Fibroblast of skin of left biceps (primary cell): ENCODE measurements at regions not wholly inside any gene's neighbourhood (a gene's known extent, or its start where the extent isn't known, plus 50 kb on each side); places are given as distances from the start of the nearest gene placed in this dataset.
"Not testable (repeated sequence)": the region's sequence is repeated elsewhere in the genome, so short reads cannot be mapped to it uniquely, and the experiment has no call there.

Experiments used
- DNase-seq, 2 experiments: peaks; one replicate each; pipeline ENCODE4 v3.0.0-alpha.2; 2013; ENCODE audit warnings: low read depth in 2 of 2

DNA sequence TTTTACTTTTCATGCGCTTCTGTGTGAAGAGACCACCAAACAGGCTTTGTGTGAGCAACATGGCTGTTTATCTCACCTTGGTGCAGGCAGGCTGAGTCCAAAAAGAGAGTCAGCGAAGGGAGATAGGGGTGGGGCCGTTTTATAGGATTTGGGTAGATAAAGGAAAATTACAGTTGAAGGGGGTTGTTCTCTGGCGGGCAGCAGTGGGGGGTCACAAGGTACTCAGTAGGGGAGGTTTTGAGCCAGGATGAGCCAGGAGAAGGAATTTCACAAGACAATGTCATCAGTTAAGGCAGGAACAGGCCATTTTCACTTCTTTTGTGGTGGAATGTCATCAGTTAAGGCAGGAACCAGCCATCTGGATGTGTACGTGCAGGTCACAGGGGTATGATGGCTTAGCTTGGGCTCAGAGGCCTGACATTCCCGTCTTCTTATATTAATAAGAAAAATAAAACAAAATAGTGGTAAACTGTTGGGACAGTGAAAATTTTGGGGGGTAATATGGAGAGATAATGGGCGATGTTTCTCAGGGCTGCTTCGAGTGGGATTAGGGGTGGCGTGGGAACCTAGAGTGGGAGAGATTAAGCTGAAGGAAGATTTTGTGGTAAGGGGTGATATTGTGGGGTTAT, 670.0 kb downstream of the SUCLG1 start:
- not testable (repeated sequence) for DNase-seq

DNA sequence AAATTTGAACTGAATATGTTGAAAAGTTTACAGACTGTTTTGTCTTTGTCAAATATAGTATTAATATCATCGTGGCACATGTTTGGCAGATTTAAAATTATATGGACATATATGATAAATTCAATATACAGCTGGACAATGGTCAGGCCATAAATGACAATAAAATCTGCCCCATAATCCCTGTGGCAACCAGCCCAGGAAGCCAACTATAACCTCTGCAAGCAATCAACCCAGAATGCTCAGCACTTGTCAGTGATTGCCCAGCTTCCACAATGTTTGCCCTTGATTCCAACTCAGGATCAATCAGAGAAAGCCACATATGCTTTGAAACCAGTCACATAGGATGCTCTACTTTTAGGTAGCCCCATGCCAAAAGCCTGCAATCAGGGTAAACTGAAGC, 671.9 kb downstream of the SUCLG1 start:
- DNase-seq = no peak

DNA sequence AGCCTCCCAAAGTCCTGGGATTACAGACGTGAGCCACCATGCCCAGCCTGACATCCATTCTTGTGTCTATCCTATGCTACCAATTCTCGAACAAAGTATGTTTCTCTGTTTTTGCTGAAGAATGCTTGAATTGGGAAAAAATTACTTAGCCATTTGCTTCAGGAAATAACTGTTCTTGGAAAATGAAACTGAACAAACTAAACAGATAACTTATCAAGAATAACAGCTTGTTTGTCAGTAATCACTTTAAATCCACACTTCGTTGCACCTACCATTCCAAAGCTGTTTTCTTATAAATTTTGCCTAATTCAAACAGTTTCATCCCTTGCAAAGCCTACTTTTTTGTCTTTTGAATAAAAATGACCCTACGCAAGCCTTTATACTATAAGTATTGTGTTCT, 672.9 kb downstream of the SUCLG1 start:
- DNase-seq = no peak

DNA sequence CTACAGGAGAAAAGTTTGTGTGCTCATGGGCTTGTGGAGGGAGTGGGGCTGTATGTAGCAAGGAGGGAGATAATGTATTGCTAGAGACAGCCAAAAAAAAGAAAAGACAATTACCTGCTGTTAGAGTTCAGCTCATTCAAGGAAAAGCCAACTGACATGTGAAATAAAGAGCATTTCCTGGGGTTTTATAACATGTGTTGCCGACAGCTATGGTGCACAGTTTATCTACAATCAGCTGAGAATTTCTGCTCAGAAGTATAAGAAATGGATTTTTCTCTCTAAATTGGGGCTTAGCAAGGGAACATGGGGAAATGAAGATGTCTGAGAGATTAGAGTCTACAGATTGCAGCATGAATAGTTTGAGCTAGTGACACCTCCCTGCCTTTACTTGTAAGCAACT, 674.1 kb downstream of the SUCLG1 start:
- DNase-seq = no peak

DNA sequence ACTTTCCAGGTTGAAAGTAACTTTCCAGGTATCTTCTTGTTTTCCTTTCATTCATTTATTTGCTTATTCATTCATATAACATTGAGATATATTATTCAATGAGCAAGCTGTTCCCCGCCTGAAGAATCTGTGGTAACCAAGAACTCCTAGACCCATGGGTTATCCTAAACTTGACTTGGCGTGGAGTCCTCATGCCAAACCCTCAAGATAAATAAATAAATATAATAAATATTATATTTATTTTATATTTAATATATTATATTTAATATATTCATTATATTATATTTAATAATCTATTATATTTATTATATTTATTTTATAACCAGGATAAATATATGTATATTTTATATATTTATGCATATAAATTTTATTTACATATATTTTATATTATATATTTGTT, 674.8 kb downstream of the SUCLG1 start:
- DNase-seq = no peak

DNA sequence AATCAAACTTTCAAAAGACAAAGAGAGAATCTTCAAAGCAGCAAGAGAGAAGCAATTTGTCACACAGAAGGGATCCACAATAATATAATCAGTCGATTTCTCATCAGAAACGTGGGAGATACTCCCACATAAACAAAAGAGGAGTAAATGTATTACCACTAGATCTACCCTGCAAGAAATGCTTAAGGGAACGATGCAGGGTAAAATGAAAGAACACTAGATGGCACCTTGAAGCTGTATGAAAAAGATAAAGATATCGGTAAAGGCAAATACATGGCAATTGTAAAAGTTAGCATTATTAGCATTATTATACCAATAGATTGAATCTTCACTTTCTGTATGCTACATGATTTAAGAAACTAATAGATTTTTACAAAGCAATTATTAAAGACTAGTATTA, 677.0 kb downstream of the SUCLG1 start:
- no peak for DNase-seq

DNA sequence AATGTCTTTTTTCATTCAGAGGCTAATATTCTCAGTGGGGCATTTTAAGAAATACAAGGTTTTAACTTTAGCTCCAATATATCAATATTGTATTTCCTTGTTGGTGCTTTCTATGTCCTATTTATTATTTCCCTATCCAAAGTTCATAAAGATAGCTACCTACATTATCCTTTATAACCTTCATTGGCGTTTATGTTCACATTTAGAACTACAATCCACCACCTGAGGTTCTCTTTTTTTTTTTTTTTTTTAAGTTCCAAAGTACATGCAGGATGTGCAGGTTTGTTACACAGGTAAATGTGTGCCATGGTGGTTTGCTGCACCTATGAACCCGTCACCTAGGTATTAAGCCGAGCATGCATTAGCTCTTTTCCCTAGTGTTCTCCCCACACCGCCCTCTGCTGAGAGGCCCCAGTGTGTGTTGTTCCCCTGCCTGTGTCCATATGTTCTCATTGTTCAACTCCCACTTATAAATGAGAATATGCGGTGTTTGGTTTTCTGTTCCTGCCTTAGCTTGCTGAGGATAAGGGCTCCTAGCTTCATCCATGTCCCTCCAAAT, 694.6 kb downstream of the SUCLG1 start:
- no peak for DNase-seq

DNA sequence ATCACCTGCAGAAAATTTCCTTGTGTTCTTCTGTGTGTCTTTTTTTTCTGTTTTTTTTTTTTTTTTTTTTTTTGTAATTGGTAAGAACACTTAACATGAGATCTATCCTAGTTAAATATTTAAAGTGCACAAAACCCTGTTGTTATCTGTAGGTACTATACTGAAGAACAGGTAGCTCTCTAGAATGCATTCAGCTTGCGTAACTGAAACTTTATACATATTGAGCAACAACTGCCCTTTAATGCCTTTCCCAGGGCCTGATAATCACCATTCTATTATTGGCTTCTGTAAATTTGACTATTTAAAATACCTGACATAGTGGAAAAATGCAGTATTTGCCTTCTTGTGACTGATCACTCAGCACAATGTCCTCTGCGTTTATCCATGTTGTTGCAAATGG, 701.8 kb downstream of the SUCLG1 start:
- DNase-seq = no peak

DNA sequence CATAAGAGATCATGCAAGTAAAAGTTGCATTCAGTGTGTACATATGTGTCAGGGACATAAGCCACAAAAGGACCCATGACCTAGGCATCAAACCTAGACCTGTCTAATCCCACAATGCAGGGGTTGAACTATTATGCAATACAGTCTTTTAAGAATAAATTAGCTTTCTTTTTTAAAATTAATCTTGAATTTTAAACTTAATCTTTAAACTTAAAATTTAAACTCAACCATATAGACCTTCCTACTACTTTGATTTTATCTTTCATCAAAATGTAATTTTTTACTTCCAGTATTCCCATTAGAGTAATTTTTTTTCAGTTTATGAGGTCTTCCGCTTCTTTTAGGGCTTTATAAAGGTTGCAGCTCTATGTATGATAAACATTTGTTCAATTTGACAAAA, 702.9 kb downstream of the SUCLG1 start:
- DNase-seq = no peak

DNA sequence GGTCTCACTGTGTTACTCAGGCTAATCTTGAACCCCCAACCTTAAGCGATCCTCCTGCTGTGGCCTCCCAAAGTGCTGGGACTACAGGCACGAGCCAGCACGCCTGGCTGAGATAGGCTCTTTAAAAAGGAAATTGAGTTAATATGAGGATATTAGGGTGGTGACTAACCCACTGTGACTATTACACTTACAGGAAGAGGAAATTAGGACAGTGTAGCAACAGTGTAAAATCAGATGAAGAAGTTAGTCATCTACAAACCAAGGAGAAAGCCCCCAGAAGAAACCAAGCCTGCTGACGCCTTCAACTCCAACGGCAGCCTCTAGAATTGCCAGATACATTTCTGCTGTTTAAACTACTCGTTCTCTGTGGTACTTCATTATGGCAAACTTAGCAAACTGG, 711.9 kb downstream of the SUCLG1 start:
- DNase-seq = no peak

DNA sequence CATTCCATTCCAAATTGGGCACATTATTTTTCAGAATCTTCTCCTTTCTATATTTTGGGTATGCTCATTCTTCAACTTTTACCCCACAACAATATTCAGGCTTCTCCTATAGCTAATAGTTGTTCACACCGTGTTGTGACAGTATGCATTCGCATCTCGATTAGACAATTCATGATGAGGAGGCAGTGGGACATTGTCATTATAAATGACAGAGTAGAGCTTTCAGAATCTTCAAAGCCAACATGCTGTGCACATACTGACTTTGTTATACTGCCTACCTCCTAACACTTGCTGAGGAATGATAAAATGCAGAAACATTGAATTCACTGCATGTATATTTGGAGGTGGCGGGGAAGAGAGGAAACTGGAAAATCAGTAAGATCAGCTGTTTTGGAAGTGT, 714.2 kb downstream of the SUCLG1 start:
- DNase-seq = no peak

DNA sequence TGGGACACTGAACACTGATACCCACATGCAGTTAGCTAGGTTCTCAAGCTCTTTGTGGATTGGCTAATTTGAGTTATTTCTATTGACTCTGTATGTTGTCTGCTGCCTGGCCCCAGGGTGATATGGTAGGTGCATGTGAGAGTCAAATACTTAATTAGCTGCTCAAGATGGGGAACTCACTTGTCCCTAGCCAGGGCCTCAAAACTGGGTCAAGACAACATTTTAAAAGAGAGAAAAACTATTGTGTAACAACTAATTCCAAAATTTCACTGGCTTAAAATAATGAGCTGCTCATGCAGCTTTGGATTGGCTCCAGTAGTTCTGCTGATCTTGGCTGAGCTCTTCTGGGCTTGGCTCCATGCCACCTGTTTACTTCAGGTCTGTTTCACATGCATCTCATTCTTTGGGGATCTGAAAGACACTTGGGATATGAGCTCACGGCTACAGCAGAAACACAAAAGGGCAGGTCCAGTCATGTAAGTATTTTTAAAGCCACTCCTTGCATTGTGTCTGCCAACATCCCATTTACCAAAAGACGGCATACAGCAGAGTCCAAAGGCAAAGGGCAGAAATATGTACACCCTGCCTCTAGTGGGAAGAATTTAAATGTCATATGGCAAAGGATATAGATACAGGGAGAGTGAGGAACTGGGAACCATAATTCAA, 716.8 kb downstream of the SUCLG1 start:
- DNase-seq = peak; percentile 33 to 44

DNA sequence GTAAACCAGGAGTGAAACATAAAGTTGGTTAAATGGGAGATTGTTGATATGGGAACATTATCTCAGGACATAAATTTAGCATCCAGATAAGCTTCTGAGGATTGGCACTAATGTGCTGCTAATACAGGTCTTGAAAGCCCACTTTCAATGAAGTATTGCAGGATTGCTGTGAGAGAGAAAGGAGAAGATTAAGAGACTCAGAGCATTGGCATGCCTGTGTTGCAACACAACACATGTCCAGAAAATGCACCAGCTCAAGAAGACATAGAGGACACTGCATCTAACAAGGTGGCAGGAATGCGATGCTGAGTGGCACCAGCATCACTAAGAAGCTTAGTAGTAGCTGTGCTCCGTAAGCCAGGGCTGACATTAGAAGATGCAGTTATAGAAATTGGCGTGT, 728.9 kb downstream of the SUCLG1 start:
- DNase-seq = no peak

DNA sequence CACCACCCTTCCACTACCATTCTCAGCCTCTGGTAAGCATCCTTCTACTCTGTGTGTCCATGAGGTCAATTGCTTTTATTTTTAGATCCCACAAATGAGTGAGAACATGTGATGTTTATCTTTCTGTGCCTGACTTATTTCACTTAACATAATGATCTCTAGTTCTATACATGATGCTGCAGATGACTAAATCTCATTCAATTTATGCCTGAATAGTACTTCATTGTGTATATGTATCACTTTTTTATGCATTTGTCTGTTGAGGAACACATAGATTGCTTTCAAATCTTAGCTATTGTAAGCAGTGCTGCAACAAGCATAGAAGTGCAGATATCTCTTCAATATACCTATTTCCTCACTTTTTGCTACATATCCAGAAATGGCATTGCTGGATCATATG, 733.3 kb downstream of the SUCLG1 start:
- no peak for DNase-seq

DNA sequence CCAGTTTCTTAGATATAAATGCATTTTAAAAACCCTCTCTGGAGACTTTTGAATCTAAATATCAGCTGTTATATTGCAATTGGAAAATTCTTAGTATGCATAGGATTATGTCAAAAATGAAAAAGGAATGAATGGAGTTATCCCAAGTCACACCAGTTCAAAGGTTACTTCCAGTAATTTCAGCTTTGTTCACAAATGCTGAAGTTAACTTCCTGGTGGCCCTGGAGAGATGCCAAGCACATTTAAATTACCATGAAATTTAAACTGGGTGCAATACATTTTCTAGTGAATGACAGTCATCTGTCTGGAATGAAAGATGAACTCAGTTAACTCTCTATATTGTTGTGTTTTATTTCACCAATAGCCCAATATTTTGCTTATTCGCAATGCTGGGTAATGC, 753.9 kb downstream of the SUCLG1 start:
- no peak for DNase-seq

DNA sequence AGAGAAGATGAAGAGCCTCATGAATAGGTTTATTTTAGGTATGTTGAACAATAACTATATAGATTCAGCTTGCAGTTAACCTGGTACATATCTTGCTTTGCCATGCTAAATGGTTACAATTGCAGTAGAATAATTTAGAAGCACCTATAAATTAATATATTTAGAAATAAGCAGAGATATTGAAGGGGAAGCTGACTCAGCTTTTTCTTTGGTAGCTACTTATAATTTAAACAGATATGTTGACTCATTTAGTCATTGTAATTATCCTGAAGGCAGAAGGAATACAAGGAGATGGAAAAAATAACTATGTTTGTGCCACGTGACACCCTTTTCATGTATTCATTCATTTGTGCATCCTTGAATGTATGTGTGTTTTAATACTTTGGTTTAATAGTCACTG, 755.5 kb downstream of the SUCLG1 start:
- no peak for DNase-seq

DNA sequence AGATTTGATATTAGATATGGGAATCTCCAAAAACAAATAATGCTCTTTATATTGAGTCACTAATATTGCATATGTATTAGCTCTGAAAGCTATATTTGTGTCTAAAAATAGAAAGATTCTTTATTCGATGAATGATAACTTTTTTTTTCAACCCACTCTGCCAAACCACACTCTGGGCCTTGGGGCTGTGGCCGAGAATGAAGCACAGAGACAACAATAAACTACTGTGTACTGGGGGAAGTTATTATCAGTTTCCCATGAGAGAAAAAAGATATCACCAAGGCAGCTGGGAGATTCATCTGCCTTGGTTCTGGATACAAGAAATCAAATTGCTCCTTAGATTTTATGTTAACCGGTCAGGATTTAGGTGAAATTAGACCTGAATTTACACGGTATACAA, 762.2 kb downstream of the SUCLG1 start:
- no peak for DNase-seq

DNA sequence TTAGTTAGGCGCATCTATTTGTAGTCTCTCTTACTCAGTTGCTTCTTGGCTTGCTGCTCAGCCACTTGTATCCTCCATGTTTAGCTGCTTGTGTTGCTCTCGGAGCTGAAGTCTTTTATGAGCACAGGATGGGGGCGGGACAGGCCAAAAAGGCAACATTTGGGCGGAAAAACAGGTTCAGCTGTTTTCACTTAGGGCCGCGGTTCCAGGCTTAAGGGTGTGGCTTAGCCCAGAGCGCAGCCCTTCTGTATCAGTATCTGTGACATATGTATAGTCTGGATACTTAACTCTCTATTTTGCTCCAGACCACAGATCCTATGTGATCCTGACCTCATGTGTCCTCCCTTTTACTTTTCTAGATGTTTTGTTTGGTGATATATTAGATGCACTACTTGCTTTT, 763.5 kb downstream of the SUCLG1 start:
- DNase-seq = no peak

DNA sequence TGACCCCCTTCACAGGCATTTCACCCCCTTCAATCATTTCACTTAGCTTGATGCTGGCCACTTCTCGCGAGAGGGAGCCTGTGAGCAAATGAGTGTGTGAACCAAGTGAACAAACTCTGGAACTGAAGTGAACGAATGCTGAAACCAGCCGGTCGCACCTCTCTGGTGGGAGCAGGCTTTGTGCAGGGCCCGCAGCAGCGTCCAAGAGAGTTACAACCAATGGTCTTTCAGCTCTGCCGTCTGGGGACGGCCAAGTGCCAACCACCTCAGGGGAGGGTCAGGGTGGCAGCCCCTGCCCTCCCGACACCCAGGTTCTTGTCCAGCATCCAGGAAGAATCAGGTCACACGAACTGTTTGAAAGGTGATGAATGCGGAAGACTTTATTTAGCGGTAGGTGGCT, 764.0 kb downstream of the SUCLG1 start:
- DNase-seq = no peak

DNA sequence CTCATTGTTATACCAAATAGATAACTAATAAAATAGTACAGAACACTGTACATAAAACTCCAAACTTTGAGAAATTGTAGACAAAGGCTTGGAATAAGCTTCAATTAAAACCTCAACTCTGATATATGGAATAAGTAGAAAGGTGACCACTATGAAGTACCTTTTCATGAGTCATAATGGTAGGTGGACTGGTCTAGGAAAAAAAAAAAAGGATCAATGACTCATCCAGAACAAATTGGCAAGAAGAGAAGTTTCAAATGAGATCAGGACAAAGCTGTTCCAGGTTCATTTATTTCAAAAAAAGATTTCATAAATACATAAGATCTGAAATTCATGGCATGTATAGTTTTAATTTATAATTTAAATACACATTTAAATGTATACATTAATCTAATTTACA, 769.7 kb downstream of the SUCLG1 start:
- no peak for DNase-seq

DNA sequence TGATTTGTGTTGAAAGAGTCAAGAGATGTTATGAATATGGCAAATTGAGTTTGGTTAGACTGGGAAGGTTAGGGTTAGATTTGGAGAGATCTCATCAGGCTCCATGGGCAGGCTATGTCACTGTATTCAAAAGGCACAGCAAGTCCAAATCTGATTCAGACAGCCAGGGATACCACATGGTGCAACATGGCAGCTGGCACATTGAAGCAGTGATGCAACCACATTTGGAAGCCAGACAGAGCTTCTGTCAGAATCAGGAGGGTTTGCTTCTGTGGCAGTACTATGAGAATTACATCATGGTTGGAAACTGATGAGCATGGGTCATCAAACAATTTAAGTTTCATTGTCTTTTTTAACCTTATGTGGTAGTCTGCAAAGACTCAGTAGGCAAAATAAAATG, 772.2 kb downstream of the SUCLG1 start:
- DNase-seq = no peak

DNA sequence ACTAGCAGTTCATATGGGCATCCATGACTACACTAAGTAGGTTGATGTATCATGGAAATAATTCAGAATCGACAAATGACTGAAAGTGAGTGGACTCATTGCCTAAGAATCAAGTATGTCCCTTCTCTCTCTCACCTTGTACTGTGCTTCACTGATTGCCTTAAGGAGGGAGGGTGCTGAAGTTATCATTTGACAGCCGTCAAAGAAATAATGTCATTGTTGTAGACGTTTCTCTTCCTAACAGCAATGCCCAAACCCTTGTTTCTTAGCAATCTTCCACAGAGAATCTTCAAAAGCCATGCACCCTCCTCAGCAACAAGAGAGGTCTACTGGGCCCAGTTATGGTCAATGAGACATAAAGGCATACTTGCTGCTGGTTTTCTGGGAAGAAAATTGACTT, 785.0 kb downstream of the SUCLG1 start:
- no peak for DNase-seq

DNA sequence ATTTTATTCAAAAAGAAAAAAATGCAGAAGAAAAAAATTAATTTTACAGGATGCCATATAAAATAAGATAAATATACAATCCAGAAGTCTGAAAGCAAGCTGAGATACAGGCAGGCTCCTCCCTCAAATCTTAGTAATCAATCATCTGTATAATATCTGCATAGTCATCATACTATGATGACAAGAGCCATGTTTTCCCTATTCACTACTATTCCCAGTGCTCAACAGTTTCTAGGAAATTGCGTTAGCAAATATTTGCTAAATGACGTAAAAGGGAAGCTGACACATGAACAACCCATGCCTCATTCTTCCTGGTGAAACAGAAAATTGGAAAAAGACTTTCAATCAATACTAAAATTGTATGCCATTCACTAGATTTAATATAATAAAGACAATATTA, 793.2 kb downstream of the SUCLG1 start:
- peak; percentile 80 to 86 for DNase-seq

DNA sequence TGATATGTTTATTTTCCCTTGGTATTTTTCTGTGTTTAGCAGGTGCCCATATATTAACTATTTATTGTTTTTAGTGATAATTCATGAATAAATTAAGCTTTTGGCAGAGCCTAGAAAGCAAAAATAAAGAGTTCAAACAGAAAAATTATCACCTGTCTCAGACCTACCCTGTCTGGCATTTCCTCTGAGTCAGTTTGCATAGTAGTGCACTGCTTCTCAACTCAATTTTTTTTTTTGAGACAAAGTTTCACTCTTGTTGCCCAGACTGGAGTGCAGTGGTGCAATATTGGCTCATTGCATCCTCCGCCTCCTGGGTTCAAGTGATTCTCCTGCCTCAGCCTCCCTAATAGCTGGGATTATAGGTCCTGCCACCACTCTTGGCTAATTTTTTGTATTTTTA, 793.9 kb downstream of the SUCLG1 start:
- DNase-seq = no peak
